ENCODE measurements at regions not wholly inside any gene's neighbourhood (a gene's known extent, or its start where the extent isn't known, plus 50 kb on each side); places are given as distances from the start of the nearest gene placed in this dataset.

DNA sequence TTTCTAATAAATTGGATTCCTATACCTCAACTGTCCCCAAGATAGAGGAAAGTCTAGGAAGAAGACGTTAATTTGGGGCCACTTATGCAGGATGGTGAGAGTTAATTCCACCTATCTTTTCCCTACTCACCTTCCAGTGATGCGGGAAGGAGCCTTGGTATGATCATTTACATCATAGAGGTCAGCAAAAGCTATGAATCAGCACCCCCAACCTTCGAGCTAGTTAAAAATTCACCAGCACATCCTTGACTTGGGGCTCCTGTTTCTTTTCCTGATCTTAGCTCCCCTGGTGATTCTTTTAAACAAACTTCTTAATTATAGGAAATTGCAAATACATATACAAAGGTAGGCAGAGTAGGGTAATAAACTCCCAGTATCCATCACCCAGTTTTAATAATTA, 366.6 kb downstream of the SOX2 start:
- DNase-seq (ENCODE audit: low spot score), result no peak

DNA sequence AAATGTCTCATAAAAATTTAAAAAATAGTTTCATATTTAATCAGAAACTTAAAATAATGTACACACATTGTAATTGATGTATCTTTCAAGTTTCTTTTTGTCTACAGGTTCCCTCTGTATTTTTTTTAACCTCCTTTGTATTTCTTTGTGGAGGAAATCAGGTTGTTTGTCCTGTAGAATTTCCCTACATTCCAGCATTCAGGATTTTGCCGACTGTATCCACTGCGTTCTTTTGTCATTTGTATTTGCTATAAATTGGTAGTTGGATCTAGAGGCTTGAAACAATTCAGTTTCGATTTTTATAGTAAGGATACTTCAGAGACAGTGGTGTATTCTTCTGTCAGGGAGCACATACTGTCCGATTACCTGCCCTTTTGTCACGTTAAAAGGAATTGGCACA, 367.2 kb downstream of the SOX2 start:
- no peak for DNase-seq (ENCODE audit: low spot score)

DNA sequence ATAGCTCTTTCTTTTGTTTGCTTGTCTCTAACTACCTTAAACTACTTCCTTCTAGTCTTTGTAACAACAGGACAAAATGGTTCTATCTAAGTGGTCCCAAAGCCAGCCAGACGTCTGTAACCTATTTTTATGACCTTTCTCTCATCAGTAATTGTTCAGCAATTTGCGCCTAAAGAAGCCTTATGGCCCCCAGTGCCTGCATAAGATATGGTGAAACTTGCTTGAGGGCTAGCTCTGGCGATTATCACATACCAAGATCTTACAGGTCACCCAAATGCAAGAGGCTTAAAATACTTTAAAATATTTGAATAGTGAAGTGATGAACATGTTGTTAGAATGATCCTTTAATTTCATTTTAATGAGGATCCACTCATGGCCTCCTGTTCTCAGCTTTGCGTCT, 369.4 kb downstream of the SOX2 start:
- no peak for DNase-seq (ENCODE audit: low spot score)

DNA sequence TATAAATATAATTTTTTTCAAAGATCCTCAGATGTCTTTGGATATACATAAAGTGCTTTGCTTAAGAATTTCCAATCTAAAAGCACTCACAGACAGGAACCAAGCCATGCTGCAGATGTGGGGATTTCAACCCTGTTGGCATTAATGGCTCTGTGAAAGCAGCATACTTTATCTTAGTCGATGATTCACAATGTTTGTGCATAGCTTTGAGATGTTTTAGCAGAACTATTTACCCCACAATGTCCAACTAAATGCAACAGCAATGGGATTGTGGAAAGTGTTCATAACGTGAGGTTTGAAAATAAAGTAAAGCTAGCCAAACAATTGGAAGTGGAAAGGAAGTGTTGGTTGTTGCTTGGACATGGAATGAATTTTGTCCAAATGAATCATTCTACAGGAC, 371.4 kb downstream of the SOX2 start:
- DNase-seq (ENCODE audit: low spot score), result no peak

DNA sequence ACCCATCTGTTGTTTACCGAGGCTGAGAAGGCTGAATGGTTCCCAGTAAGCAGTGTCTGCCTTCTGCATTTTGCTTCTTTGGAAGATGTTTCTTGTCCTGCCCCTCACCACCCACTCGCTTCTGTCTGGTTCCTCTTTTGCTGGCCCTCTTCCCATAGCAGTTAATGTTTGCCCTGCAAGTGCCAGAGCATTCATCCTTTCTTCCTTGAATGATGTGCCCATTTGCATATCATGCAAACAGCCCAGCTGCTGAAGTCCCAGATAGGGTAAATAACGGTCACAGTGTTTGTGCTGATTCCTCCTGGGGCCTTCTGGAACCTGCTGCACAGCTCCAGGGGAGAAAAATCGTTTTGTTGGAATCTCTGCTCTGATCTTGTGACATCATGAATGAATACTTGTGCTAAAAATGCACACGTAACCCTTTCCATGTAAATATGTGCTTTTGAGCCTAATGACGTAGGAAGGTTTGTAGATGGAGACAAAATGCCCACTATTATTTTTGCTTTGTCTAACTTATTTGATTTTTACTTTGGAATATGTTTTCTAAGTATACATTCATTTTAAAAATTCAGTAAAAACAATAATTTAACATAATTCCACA, 381.0 kb downstream of the SOX2 start:
- peak; percentile 9 for DNase-seq (ENCODE audit: low spot score)

DNA sequence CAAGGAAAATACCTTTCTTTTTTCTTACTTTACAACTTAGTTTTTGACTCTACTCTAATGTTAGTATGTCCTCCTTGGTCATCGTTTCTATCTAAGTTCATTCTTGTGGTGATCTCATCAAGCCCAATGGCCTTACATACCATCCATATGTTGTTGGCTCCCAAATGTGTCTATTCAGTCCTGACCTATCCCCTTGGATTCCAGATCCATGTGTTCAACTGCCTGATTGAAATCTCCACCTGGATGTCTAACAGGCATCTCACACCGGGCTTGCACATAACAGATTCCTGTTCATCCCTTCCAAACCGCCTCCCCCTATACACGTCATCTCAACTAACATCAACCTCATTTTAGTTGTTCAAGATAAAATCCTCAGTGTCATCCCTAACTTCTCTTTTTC, 382.6 kb downstream of the SOX2 start:
- no peak for DNase-seq (ENCODE audit: low spot score)

DNA sequence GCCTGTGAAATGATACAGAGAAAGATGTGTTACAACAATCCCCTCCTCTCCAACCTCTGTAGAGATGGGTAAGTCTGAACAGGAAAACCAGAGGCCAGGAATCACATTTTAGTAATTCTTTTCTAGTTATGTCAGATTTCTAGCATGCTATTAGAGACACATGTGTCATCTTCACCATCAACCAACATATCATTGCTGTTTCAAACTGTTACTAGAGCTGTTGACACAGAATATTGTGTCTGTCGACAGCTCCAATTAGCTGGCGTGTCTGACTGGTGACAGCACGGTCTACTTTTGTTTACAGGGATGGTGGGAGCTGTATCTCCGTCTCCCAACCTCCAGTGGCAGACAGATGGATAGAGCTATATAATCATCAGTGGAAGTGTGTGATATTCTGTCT, 393.2 kb downstream of the SOX2 start:
- no peak for DNase-seq (ENCODE audit: low spot score)

DNA sequence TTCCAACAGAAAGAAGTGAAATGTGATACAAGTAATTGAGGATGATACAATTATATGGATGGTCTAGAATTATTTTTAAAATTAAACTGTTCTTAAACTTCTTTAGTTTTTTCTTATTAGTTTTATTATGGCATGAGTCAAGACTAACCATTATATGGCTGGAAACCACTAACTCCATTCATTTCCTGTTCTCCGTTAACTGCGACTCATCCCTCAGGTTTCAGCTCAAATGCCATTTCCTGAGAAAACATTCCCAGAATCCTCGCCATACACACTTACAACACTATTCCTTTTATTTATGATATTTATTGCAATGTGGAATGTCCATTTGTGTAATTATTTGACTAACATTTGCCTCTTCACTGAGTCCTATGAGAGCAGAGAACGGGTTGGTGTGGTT, 394.1 kb downstream of the SOX2 start:
- DNase-seq (ENCODE audit: low spot score), result no peak

DNA sequence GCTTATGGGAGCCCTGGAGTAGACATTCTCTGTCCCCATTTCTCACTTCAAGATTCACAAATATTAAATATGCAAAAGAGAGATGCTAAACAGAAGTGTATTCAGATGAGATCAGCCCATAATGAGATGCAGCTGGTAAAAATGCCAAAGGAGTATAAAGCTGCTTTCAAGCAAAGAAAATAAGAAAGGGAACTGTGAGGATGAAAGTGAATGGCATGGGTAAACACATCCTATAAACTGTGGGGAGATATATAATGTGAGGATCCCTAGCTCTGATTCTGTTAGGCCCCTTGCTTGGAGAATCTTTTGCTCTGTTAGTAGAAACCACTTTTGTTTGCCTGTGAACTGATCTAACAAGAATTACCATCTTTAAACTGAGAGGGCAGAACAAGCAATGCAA, 396.6 kb downstream of the SOX2 start:
- no peak for DNase-seq (ENCODE audit: low spot score)

DNA sequence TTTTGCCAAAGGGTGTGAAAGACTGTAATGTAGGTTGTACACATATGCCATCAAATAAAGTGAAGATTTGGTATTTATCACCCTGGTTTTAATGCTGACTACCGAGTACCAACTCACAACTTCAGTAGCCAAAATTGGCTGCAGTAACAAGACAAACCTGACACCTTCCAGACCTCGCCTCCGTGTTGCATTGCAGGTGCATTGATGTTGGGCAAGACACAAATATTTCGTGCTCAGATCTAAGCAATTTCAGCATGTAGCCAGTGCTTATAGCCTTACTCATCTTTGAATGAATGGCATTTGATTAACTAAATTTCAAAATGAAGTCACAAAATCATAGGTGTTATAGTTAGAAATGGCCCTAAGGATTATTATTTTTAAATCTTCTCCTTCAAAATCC, 400.2 kb downstream of the SOX2 start:
- no peak for DNase-seq (ENCODE audit: low spot score)

DNA sequence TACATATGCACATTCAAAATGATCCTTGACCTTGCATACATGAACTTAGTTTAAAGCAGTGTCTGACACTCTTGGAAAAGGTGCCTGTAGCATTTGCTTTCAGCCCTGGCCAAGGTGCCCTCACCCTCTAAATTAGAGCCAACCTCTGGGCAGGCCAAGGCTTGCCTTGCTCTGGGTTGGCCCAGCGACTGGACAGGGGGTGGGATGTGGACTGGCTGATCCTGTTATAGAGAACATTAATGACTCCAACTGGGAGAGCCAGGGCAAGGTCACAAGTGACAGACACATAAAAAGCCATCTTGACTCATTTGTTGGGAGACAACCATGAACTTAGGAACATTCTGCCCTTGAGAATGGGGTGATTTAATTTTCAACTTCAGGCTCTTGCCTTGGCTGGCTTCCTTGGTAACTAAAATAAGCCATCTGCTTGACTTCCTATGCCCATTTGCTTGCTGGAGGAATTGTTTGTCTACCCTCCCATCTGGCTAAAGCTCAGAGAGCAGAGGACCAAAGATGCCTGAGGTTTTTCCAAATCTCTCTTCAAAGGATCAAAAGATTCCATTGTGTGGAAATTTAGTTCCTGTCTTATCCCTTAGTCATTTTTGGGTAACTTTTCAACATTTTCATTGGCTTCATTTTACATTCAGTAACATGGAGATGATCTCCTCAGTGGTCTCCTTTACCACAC, 403.7 kb downstream of the SOX2 start:
- no peak for DNase-seq (ENCODE audit: low spot score)

DNA sequence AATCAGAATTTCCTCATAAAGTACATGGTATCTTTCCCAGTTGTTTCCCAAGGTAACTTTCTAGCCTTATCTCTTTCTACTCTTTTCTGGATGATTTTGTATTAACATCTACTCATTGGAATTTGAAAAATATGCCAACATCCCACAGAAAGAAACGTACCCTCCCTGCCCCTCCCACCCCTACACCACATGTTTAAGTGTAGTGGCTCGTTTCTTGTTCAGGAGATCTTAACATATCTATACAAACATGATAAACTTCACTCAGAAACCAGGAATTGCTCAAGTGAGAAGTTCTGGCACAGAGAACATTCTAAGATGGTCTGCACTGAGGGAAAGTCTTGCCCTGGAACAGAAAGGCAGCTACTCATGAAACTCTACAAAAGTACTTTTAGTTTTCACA, 404.7 kb downstream of the SOX2 start:
- DNase-seq (ENCODE audit: low spot score), result no peak

DNA sequence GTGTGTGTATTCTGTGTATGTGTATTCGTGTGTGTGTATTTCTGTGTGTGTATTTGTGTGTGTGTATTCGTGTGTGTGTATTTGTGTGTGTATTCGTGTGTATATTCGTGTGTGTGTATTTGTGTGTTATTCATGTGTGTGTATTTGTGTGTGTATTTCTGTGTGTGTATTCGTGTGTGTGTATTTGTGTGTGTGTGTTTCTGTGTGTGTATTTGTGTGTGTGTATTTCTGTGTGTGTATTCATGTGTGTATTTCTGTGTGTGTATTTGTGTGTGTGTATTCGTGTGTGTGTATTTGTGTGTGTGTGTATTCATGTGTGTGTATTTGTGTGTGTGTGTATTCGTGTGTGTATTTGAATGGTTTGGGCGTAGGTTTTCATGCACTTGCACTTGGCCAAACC, 405.4 kb downstream of the SOX2 start:
- no peak for DNase-seq (ENCODE audit: low spot score)

DNA sequence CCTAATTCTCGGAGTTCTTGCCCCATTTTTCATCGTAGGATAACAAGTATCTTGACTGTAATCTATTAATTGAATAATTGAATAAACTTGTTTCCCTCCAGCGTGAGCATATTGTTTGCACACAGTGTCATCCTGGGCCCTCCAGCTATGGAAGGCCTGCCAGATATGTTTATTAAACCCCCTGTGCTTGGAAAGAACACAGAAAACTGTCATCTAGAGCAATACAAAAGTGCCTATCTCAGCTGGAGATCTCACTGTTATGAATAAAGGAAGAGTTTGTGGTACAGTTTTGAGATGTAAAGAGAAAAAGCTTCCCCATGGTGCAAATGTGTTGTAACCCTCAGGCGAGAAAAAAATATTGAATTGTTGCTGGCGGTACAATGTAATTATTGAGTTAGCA, 405.9 kb downstream of the SOX2 start:
- DNase-seq (ENCODE audit: low spot score), result no peak

DNA sequence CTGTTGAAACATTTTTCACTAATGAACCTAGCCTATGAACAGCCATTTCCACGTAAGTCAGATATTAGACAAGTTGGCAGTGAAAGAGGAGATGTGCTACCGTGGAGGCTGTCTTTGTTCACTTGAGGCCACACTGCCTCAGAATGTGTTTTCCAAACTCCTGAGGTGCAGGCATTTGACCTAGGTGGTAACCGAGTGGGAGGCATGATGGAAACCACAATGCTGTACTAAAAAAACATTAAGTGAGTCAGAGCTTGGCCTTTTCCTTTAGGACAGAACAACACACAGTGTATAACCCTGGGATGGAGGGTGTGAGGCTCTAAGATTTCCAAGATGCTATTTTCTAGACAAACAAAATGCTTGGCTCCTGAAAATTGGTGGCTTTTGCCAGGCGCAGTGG, 406.3 kb downstream of the SOX2 start:
- no peak for DNase-seq (ENCODE audit: low spot score)

DNA sequence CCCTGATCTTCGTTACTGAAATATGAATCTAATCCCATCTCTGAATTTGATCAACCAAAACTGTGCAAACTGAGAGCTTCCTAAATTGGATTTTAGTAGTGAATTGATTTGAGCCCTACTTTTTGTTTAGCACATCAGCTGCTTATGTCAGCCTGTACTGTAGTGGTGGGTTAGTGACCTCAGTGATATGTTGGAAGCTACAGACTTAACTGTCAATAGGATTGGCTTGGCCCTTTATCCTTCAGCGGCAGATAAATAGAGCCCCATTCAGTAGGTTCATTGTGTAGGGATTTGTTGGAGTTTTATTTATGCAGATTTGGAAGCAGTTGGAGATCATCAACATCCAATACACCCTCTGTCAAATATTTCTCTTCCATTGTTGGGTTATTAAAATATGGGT, 409.7 kb downstream of the SOX2 start:
- no peak for DNase-seq (ENCODE audit: low spot score)

DNA sequence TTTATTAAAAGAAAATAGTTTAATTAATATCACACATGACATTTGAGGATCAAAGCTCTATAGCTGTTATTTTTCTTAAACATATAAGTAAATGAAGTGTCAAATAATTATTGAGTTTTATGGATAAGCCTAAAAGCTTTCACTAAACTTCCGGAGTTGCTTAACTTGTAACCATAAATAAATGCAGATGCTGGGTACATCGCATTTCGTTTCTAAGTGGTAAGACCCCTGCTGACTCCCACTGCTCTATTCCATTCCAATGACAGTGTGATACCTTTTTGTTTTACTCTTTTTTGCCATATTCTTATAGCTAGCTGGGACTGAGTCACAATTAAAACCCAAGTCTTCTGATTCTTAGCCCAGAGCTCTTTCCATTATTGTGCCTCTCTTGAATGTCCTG, 411.1 kb downstream of the SOX2 start:
- no peak for DNase-seq (ENCODE audit: low spot score)

DNA sequence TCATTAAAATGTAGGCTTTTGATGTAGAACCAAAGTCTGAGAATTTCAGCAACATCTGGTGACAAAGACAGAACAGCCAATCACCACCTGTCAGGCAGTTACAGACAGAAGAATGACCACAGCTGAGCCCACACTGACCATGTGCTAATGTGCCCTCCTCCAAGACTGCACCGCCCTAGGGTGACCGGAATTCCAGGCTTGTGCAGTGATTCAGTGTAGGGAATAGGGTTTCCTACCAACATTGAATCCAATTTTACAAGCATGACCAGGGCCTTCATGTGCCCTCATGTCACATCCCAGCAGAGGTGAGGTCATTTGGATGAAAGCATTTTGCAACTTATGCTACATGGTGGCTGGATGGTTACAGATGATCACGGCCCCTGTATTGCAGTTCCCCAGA, 412.5 kb downstream of the SOX2 start:
- DNase-seq (ENCODE audit: low spot score), result no peak

DNA sequence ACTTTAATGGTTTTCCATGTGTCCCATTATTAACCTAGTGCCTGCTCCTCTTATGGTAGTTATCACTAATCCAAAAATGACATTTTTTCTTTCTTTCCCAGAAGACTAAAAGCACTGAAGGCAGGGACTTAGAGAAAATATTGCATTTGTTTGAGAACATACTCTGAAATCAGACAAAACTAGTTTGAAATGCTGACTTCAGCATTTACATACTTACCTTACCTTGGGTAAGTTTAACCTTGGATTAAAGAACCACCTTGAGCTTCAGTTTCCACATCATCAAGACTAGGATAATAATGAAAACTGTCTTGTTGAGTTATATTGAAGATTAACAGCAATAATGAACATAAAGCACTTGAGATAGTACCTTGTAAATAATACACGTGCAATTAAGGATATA, 413.0 kb downstream of the SOX2 start:
- DNase-seq (ENCODE audit: low spot score), result no peak

DNA sequence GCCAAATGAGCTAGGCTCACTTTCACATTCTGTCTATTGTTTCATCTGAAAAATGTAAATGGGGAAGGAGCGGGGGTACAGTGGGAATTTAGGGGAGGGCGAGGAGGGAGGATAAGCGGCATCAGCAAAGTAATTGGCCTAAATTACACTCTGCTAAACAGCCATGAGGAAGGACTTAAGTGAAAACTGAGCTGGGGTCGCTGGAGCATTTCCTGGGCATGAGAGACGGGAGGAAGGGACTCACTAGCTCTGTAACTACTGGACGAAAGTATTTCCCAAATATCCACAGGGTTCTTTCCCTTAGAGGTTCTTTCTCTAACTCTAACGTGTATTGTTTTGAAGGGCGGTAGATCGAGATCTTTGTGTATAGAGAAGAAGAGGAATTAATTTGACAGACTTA, 418.0 kb downstream of the SOX2 start:
- DNase-seq (ENCODE audit: low spot score), result no peak

DNA sequence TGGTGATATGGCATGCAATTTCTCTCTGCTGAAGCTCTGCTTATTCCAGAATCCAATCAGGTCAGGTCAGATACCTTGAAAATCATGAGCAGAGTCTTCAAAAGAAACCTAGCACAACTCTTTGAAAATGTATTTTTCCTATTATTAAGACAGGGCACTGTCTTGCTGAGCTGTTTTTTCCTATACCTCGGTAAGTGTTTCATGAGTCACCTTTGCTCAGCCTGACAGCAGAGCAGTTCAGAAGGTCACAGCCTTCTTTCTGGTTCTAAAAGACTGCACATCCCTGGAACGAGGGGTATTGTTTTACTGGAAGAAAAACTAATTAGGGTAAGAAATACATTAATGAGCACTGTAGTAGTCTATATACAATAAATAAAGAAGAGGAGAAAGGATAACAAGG, 422.0 kb downstream of the SOX2 start:
- DNase-seq (ENCODE audit: low spot score), result no peak

DNA sequence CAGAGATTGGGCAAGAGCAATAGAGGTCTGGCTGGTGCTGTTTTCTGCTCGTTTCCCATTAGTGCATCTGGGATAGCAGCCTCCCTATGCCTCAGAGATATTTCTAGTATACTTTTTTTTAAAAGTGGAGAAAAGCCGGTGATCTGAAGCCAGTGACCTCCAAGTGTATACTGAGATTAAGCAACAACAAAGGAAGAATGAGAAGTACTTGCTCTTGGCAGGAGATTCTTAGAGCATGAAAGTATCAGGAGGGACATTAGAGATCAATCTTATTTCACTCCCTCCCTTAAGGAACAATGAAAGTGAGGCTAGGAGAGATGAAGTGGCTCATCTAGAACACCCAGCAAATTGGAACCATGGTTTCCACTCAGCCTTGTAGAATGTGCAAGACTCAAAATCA, 423.3 kb downstream of the SOX2 start:
- DNase-seq (ENCODE audit: low spot score), result no peak

DNA sequence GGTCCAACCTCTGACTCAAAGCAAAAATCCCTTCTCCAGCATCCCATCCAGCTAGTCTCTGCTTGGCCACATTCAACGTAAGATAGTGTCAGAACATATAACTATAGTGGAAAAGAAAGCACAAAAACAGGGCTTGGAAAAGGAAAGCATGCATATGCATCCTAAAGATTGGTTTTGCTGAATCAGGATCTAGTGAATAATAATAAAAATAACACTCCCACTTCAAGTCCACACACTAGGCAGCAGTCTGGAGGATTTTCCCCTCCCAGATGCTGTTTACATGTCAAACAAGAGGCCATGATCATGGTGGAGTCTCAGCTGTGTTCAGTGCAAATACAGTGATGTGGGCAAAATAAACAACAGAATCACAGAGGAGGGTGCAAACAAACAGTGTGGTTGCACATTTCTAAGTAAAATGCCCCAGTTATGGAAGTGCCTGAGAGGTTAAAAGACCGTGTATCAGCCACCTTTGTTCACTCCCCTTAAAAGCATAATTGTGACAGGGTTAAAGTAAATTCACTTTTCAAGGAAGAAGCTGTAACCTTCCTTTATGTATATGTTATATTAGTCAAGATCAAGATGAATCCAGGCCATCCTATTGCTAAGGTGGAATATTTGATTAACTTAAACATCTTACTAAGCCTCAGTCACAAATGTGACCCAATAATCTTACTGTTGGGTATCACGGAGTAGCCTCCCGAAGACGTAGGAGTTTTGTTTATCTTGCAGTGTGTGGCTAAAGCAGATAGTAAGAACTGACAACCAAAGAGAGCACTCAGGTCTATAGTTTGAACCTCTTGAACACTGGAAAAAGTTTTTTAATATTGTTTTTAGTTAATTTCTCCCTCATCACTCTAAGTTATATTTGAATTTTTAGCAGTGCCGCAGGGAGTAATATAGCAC, 424.5 kb downstream of the SOX2 start:
- no peak for DNase-seq (ENCODE audit: low spot score)
